ENCODE measurements at regions not wholly inside any gene's neighbourhood (a gene's known extent, or its start where the extent isn't known, plus 50 kb on each side); places are given as distances from the start of the nearest gene placed in this dataset.
A peak's percentile ranks its signal among the peaks of the same experiment; 100 is the strongest.
"Not testable (repeated sequence)": the region's sequence is repeated elsewhere in the genome, so short reads cannot be mapped to it uniquely, and the experiment has no call there.

- Mint-ChIP-seq H3K36me3 (peaks cover 0 to 1% (median 0%) of the 10 kb centered on the region in 3 donors), H3K4me3 (peak overlapping the region in 2 of 7 donors; percentile 10 to 24), H3K9me3 (no peaks in the 10 kb centered on the region), H3K27ac (peak overlapping the region in 2 of 8 donors; percentile 14 to 48), H3K27me3 (peaks cover 0 to 17% of the 10 kb centered on the region in 2 donors), H3K4me1 (peaks cover 1 to 9% (median 5%) of the 10 kb centered on the region in 3 donors)
- CTCF ChIA-PET, result no interaction called here
- no peaks in the 10 kb centered on the region for H3K9me3 ChIP-seq (ENCODE audit: low read length)
- no peaks in the 10 kb centered on the region for H3K27me3 ChIP-seq (ENCODE audit: insufficient read depth, low read length, poor library complexity, severe bottlenecking)
- POLR2A ChIA-PET, result no interaction called here
- H3K4me3 ChIP-seq (ENCODE audit: low read length), result no peak overlapping the region
- H3K27ac ChIP-seq (ENCODE audit: low read depth, low read length), result no peak overlapping the region
- H3K36me3 ChIP-seq (ENCODE audit: insufficient read depth, low read length), result no peaks in the 10 kb centered on the region
- H3K4me1 ChIP-seq (ENCODE audit: insufficient read depth, low read length), result no peaks in the 10 kb centered on the region
- DNase-seq, result peak in 2 of 5 donors; percentile 0 to 1
Observed at GRCh38 chrX:65971151-65971550, 68.7 kb downstream of the VSIG4 start.

- not testable (repeated sequence) for H3K27ac ChIP-seq (ENCODE audit: low read depth, low read length)
Observed at GRCh38 chrX:65967159-65967558, 72.7 kb downstream of the VSIG4 start.

GRCh38 chrX:65961714-65962113 is 78.2 kb downstream of the VSIG4 start:
- no peaks in the 10 kb centered on the region for H3K27me3 ChIP-seq (ENCODE audit: insufficient read depth, low read length, poor library complexity, severe bottlenecking)
- Mint-ChIP-seq H3K9me3 (peaks cover 0 to 3% (median 0%) of the 10 kb centered on the region in 5 donors), H3K27ac (no peak overlapping the region), H3K4me1 (peaks cover 0 to 1% (median 0%) of the 10 kb centered on the region in 3 donors), H3K4me3 (no peak overlapping the region), H3K27me3 (peaks cover 0 to 11% of the 10 kb centered on the region in 2 donors), H3K36me3 (peaks cover 0 to 22% (median 5%) of the 10 kb centered on the region in 3 donors)
- POLR2A ChIA-PET, result no interaction called here
- CTCF ChIA-PET, result no interaction called here
- no peak overlapping the region for H3K27ac ChIP-seq (ENCODE audit: low read depth, low read length)
- no peak for DNase-seq
- H3K36me3 ChIP-seq (ENCODE audit: insufficient read depth, low read length), result no peaks in the 10 kb centered on the region
- no peaks in the 10 kb centered on the region for H3K9me3 ChIP-seq (ENCODE audit: low read length)
- H3K4me3 ChIP-seq (ENCODE audit: low read length), result no peak overlapping the region
- no peaks in the 10 kb centered on the region for H3K4me1 ChIP-seq (ENCODE audit: insufficient read depth, low read length)

More at GRCh38 chrX:65967159-65967558, 72.7 kb downstream of the VSIG4 start:
- H3K4me1 Mint-ChIP-seq; H3K4me3 Mint-ChIP-seq; H3K27me3 ChIP-seq (ENCODE audit: insufficient read depth, low read length, poor library complexity, severe bottlenecking); H3K9me3 Mint-ChIP-seq; H3K9me3 ChIP-seq (ENCODE audit: low read length); DNase-seq; POLR2A ChIA-PET; H3K27ac Mint-ChIP-seq; H3K36me3 ChIP-seq (ENCODE audit: insufficient read depth, low read length); H3K4me3 ChIP-seq (ENCODE audit: low read length); CTCF ChIA-PET; H3K4me1 ChIP-seq (ENCODE audit: insufficient read depth, low read length): not testable (repeated sequence)
- Mint-ChIP-seq H3K36me3 (peaks cover 0 to 18% (median 1%) of the 10 kb centered on the region in 3 donors), H3K27me3 (peaks cover 0 to 10% of the 10 kb centered on the region in 2 donors)

- Histone ChIP-seq H3K36me3 (ENCODE audit: insufficient read depth, low read length) (no peaks in the 10 kb centered on the region), H3K4me1 (ENCODE audit: insufficient read depth, low read length) (no peaks in the 10 kb centered on the region), H3K9me3 (ENCODE audit: low read length) (no peaks in the 10 kb centered on the region), H3K27me3 (ENCODE audit: insufficient read depth, low read length, poor library complexity, severe bottlenecking) (no peaks in the 10 kb centered on the region), H3K27ac (ENCODE audit: low read depth, low read length) (no peak overlapping the region), H3K4me3 (ENCODE audit: low read length) (no peak overlapping the region)
- no peak for DNase-seq
- Mint-ChIP-seq H3K36me3 (peaks cover 0 to 16% (median 1%) of the 10 kb centered on the region in 3 donors), H3K27ac (peak overlapping the region in 1 of 8 donors; percentile 59), H3K4me3 (no peak overlapping the region), H3K4me1 (peaks cover 8 to 25% (median 14%) of the 10 kb centered on the region in 3 donors), H3K27me3 (peaks cover 0 to 11% of the 10 kb centered on the region in 2 donors), H3K9me3 (peaks cover 0 to 5% (median 2%) of the 10 kb centered on the region in 5 donors)
- CTCF ChIA-PET, result no interaction called here
- POLR2A ChIA-PET, result no interaction called here
Observed at GRCh38 chrX:65948103-65948502, 91.8 kb downstream of the VSIG4 start.

GRCh38 chrX:65941775-65942174 is 98.1 kb downstream of the VSIG4 start:
- no peak overlapping the region for H3K4me3 ChIP-seq (ENCODE audit: low read length)
- H3K27ac Mint-ChIP-seq, result no peak overlapping the region
- ChIA-PET POLR2A (no interaction called here), CTCF (no interaction called here)
- H3K36me3 Mint-ChIP-seq, result peaks cover 0 to 17% (median 1%) of the 10 kb centered on the region in 3 donors
- no peaks in the 10 kb centered on the region for H3K27me3 ChIP-seq (ENCODE audit: insufficient read depth, low read length, poor library complexity, severe bottlenecking)
- no peak for DNase-seq
- H3K9me3 Mint-ChIP-seq, result peaks cover 0 to 13% (median 8%) of the 10 kb centered on the region in 5 donors
- H3K9me3 ChIP-seq (ENCODE audit: low read length), result no peaks in the 10 kb centered on the region
- peaks cover 0 to 7% (median 0%) of the 10 kb centered on the region in 3 donors for H3K4me1 Mint-ChIP-seq
- H3K4me3 Mint-ChIP-seq, result no peak overlapping the region
- peaks cover 0 to 11% of the 10 kb centered on the region in 2 donors for H3K27me3 Mint-ChIP-seq
- H3K4me1 ChIP-seq (ENCODE audit: insufficient read depth, low read length), result no peaks in the 10 kb centered on the region
- no peak overlapping the region for H3K27ac ChIP-seq (ENCODE audit: low read depth, low read length)
- H3K36me3 ChIP-seq (ENCODE audit: insufficient read depth, low read length), result no peaks in the 10 kb centered on the region

- CTCF ChIA-PET, result no interaction called here
- H3K27ac Mint-ChIP-seq, result peak overlapping the region in 1 of 8 donors; percentile 36
- no peak overlapping the region for H3K4me3 ChIP-seq (ENCODE audit: low read length)
Observed at GRCh38 chrX:65933085-65933589, 106.7 kb downstream of the VSIG4 start.

GRCh38 chrX:65932173-65933084 is 107.5 kb downstream of the VSIG4 start:
- DNase-seq, result no peak
- ChIA-PET POLR2A (no interaction called here), CTCF (no interaction called here)
- H3K27me3 Mint-ChIP-seq, result peaks cover 0 to 9% of the 10 kb centered on the region in 2 donors
- H3K9me3 Mint-ChIP-seq, result peaks cover 0 to 8% (median 8%) of the 10 kb centered on the region in 5 donors
- Histone ChIP-seq H3K27me3 (ENCODE audit: insufficient read depth, low read length, poor library complexity, severe bottlenecking) (no peaks in the 10 kb centered on the region), H3K9me3 (ENCODE audit: low read length) (no peaks in the 10 kb centered on the region), H3K4me1 (ENCODE audit: insufficient read depth, low read length) (peaks cover 3% of the 10 kb centered on the region), H3K27ac (ENCODE audit: low read depth, low read length) (no peak overlapping the region), H3K36me3 (ENCODE audit: insufficient read depth, low read length) (no peaks in the 10 kb centered on the region), H3K4me3 (ENCODE audit: low read length) (no peak overlapping the region)
- no peak overlapping the region for H3K4me3 Mint-ChIP-seq
- H3K4me1 Mint-ChIP-seq, result peaks cover 8 to 18% (median 11%) of the 10 kb centered on the region in 3 donors
- peaks cover 0 to 19% (median 3%) of the 10 kb centered on the region in 3 donors for H3K36me3 Mint-ChIP-seq
- peak overlapping the region in 1 of 8 donors; percentile 14 for H3K27ac Mint-ChIP-seq

More at GRCh38 chrX:65933085-65933589, 106.7 kb downstream of the VSIG4 start:
- H3K9me3 ChIP-seq (ENCODE audit: low read length), result no peaks in the 10 kb centered on the region
- Mint-ChIP-seq H3K36me3 (peaks cover 0 to 19% (median 3%) of the 10 kb centered on the region in 3 donors), H3K4me3 (no peak overlapping the region), H3K4me1 (peaks cover 1 to 11% (median 6%) of the 10 kb centered on the region in 3 donors), H3K27me3 (peaks cover 0 to 9% of the 10 kb centered on the region in 2 donors), H3K9me3 (peaks cover 0 to 8% (median 4%) of the 10 kb centered on the region in 5 donors)
- H3K4me1 ChIP-seq (ENCODE audit: insufficient read depth, low read length), result no peaks in the 10 kb centered on the region
- no peaks in the 10 kb centered on the region for H3K27me3 ChIP-seq (ENCODE audit: insufficient read depth, low read length, poor library complexity, severe bottlenecking)
- no peaks in the 10 kb centered on the region for H3K36me3 ChIP-seq (ENCODE audit: insufficient read depth, low read length)
- POLR2A ChIA-PET, result no interaction called here
- H3K27ac ChIP-seq (ENCODE audit: low read depth, low read length), result no peak overlapping the region
- DNase-seq, result no peak

- Mint-ChIP-seq H3K4me1 (peaks cover 46 to 57% (median 48%) of the 10 kb centered on the region in 3 donors), H3K27me3 (peaks cover 0 to 6% of the 10 kb centered on the region in 2 donors), H3K9me3 (peaks cover 0 to 10% (median 6%) of the 10 kb centered on the region in 5 donors), H3K4me3 (no peak overlapping the region), H3K27ac (no peak overlapping the region), H3K36me3 (peaks cover 0 to 12% (median 3%) of the 10 kb centered on the region in 3 donors)
- ChIA-PET CTCF (no interaction called here), POLR2A (no interaction called here)
- DNase-seq, result no peak
- H3K4me1 ChIP-seq (ENCODE audit: insufficient read depth, low read length), result peaks cover 40% of the 10 kb centered on the region
- H3K27me3 ChIP-seq (ENCODE audit: insufficient read depth, low read length, poor library complexity, severe bottlenecking), result no peaks in the 10 kb centered on the region
- H3K9me3 ChIP-seq (ENCODE audit: low read length), result no peaks in the 10 kb centered on the region
- no peak overlapping the region for H3K27ac ChIP-seq (ENCODE audit: low read depth, low read length)
- no peak overlapping the region for H3K4me3 ChIP-seq (ENCODE audit: low read length)
- H3K36me3 ChIP-seq (ENCODE audit: insufficient read depth, low read length), result no peaks in the 10 kb centered on the region
Observed at GRCh38 chrX:65928522-65928921, 111.4 kb downstream of the VSIG4 start.
